Ishikawa (cell line): ENCODE measurements at regions not wholly inside any gene's neighbourhood (a gene's known extent, or its start where the extent isn't known, plus 50 kb on each side); places are given as distances from the start of the nearest gene placed in this dataset.

Experiments
- CEBPB ChIP-seq: IDR thresholded peaks from 2 replicates; pipeline ENCODE4 v1.6.1; 2012
- EGR1 ChIP-seq: IDR thresholded peaks from 2 replicates; pipeline ENCODE4 v1.6.1; 2012
- EP300 ChIP-seq: IDR thresholded peaks from 2 replicates; pipeline ENCODE4 v1.6.1; 2012; ENCODE audit warnings: borderline replicate concordance
- RAD21 ChIP-seq: IDR thresholded peaks from 2 replicates; pipeline ENCODE4 v1.6.1; 2012; ENCODE audit warnings: low read depth
- TEAD4 ChIP-seq: IDR thresholded peaks from 2 replicates; pipeline ENCODE4 v1.6.1; 2012
- YY1 ChIP-seq: IDR thresholded peaks from 2 replicates; pipeline ENCODE4 v1.6.1; 2012; ENCODE audit warnings: low read depth
- ZBTB7A ChIP-seq: IDR thresholded peaks from 2 replicates; pipeline ENCODE4 v1.6.1; 2012; ENCODE audit warnings: low read depth
- TF ChIP-seq, protein P1 (sequence below): IDR thresholded peaks from 2 replicates; pipeline ENCODE4 v1.6.1; 2012; ENCODE audit warnings: low read depth, mild to moderate bottlenecking
- TF ChIP-seq, protein P2 (sequence below): IDR thresholded peaks from 2 replicates; pipeline ENCODE4 v1.6.1; 2012
- TF ChIP-seq, protein P3 (sequence below): IDR thresholded peaks from 2 replicates; pipeline ENCODE4 v1.6.1; 2012

DNA sequence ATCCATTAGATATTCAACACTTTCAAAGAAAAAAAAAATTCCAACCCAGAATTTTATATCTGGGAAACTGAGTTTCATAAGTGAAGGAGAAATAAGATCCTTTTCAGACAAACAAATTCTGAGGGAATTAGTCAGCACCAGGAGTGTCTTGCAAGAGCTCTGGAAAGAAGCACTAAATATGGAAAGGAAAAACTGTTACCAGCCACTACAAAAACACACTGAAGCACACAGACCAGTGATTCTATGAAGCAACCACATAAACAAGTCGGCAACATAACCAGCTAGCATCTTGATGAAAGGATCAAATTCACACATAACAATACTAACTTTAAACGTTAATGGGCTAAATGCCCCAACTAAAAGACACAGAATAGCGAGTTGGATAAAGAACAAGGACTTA, 368.4 kb upstream of the MIR17HG start:
- TF ChIP-seq, protein P1, sequence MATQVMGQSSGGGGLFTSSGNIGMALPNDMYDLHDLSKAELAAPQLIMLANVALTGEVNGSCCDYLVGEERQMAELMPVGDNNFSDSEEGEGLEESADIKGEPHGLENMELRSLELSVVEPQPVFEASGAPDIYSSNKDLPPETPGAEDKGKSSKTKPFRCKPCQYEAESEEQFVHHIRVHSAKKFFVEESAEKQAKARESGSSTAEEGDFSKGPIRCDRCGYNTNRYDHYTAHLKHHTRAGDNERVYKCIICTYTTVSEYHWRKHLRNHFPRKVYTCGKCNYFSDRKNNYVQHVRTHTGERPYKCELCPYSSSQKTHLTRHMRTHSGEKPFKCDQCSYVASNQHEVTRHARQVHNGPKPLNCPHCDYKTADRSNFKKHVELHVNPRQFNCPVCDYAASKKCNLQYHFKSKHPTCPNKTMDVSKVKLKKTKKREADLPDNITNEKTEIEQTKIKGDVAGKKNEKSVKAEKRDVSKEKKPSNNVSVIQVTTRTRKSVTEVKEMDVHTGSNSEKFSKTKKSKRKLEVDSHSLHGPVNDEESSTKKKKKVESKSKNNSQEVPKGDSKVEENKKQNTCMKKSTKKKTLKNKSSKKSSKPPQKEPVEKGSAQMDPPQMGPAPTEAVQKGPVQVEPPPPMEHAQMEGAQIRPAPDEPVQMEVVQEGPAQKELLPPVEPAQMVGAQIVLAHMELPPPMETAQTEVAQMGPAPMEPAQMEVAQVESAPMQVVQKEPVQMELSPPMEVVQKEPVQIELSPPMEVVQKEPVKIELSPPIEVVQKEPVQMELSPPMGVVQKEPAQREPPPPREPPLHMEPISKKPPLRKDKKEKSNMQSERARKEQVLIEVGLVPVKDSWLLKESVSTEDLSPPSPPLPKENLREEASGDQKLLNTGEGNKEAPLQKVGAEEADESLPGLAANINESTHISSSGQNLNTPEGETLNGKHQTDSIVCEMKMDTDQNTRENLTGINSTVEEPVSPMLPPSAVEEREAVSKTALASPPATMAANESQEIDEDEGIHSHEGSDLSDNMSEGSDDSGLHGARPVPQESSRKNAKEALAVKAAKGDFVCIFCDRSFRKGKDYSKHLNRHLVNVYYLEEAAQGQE = no peak
- no peak for TF ChIP-seq ZBTB7A
- TF ChIP-seq, protein P2, sequence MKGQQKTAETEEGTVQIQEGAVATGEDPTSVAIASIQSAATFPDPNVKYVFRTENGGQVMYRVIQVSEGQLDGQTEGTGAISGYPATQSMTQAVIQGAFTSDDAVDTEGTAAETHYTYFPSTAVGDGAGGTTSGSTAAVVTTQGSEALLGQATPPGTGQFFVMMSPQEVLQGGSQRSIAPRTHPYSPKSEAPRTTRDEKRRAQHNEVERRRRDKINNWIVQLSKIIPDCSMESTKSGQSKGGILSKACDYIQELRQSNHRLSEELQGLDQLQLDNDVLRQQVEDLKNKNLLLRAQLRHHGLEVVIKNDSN = no peak
- TF ChIP-seq RAD21 = no peak
- no peak for TF ChIP-seq EGR1
- no peak for TF ChIP-seq EP300
- TF ChIP-seq, protein P3, sequence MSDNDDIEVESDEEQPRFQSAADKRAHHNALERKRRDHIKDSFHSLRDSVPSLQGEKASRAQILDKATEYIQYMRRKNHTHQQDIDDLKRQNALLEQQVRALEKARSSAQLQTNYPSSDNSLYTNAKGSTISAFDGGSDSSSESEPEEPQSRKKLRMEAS = no peak
- TF ChIP-seq CEBPB = no peak
- no peak for TF ChIP-seq YY1
- no peak for TF ChIP-seq TEAD4
